OCI-LY1 (cell line): ENCODE measurements at regions not wholly inside any gene's neighbourhood (a gene's known extent, or its start where the extent isn't known, plus 50 kb on each side); places are given as distances from the start of the nearest gene placed in this dataset.

Experiments used
- EZH2 ChIP-seq: fragments of 200-600 bp; sonication (generic), shearing (Covaris generic); IDR thresholded peaks from 2 replicates; pipeline ENCODE4 v1.8.0; 2017; ENCODE audit warnings: borderline replicate concordance, mixed run types, mild to moderate bottlenecking, antibody characterized with exemption, low read length, moderate library complexity, mixed read lengths
- TF ChIP-seq, protein P1 (sequence below): fragments of 200-600 bp; sonication (generic), shearing (Covaris generic); IDR thresholded peaks from 2 replicates; pipeline ENCODE4 v1.5.1; 2017; ENCODE audit warnings: mild to moderate bottlenecking, antibody characterized with exemption, low read length, moderate library complexity, mixed read lengths

DNA sequence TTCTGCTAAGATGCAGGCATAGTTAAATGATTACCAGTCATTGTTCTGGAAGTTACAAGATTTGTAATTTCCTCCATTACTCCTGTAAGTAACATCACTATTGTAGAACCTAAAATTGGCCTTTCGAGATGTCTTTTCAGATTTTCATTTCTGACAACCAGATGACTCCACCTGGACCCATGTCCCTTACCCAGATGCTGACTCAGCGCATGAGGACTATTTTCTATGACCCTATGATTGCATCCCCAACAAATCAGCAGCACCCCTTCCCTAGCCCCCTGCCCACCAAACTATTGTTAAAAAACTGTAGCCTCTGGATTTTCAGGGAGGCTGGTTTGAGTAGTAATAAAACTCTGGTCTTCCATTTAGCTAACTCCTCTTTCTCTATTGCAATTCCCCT, 55.2 kb upstream of the RCBTB2 start:
- TF ChIP-seq, protein P1, sequence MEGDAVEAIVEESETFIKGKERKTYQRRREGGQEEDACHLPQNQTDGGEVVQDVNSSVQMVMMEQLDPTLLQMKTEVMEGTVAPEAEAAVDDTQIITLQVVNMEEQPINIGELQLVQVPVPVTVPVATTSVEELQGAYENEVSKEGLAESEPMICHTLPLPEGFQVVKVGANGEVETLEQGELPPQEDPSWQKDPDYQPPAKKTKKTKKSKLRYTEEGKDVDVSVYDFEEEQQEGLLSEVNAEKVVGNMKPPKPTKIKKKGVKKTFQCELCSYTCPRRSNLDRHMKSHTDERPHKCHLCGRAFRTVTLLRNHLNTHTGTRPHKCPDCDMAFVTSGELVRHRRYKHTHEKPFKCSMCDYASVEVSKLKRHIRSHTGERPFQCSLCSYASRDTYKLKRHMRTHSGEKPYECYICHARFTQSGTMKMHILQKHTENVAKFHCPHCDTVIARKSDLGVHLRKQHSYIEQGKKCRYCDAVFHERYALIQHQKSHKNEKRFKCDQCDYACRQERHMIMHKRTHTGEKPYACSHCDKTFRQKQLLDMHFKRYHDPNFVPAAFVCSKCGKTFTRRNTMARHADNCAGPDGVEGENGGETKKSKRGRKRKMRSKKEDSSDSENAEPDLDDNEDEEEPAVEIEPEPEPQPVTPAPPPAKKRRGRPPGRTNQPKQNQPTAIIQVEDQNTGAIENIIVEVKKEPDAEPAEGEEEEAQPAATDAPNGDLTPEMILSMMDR = no peak
- TF ChIP-seq EZH2 = no peak
